ENCODE measurements at regions not wholly inside any gene's neighbourhood (a gene's known extent, or its start where the extent isn't known, plus 50 kb on each side); places are given as distances from the start of the nearest gene placed in this dataset.

- Histone ChIP-seq H3K9me2 (replicated peaks; ENCODE audit: insufficient read depth, low read length) (no peaks in the 10 kb centered on the region), H3K27me3 (ENCODE audit: low read length) (no peaks in the 10 kb centered on the region), H3K9me3 (ENCODE audit: insufficient read depth, low read length) (0 out of 2 replicates have a peak, but pooled peaks cover 12% of the 10 kb centered on the region), H2AFZ (ENCODE audit: low read depth, low read length, severe bottlenecking) (no peak overlapping the region), H3K79me2 (ENCODE audit: insufficient read depth, low read length) (no peaks in the 10 kb centered on the region), H3K36me3 (ENCODE audit: low read length) (peaks cover 3% of the 10 kb centered on the region; the same call in 1 of the 2 replicates), H3K4me2 (ENCODE audit: low read depth, low read length, poor library complexity, severe bottlenecking) (no peak overlapping the region), H3F3A (ENCODE audit: insufficient read depth) (no peaks in the 10 kb centered on the region), H3K4me3 (ENCODE audit: insufficient read depth, low read length, poor library complexity, severe bottlenecking) (no peak overlapping the region), H4K20me1 (ENCODE audit: low read depth, low read length) (no peaks in the 10 kb centered on the region), H3K9ac (ENCODE audit: low read length) (no peak overlapping the region), H3K27ac (ENCODE audit: low read depth, low read length) (no peak overlapping the region)
- no peak for TF ChIP-seq CTCF (IDR thresholded peaks at IDR 0.05; ENCODE audit: insufficient read depth, low read length, poor library complexity, severe bottlenecking)
Observed at GRCh38 chr13:64311112-64311511, 2895.5 kb upstream of the PCDH20 start.

DNA sequence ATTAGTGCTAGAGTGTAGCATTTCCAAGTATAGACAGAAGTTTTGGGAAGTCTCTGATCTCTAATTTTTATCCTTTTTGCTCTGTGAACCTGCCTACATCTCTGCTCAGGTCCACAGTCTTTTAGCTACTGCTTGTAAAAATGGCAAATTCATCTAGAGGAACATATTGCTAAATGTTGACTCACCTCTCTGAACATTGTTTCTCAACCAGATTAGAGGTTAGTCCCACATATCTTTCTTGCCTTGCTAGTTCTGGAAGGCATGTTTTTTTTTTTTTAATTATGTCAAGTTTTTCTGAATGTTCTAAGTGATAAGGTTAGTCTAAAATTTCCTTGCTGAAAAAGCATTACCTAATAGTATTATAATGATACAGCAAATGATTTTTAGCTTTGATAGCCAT, 2889.6 kb upstream of the PCDH20 start:
- H3F3A ChIP-seq (ENCODE audit: insufficient read depth) = no peaks in the 10 kb centered on the region
- H2AFZ ChIP-seq (ENCODE audit: low read depth, low read length, severe bottlenecking) = no peak overlapping the region
- no peak overlapping the region for H3K4me3 ChIP-seq (ENCODE audit: insufficient read depth, low read length, poor library complexity, severe bottlenecking)
- 0 out of 2 replicates have a peak, but pooled peaks cover 6% of the 10 kb centered on the region for H3K9me3 ChIP-seq (ENCODE audit: insufficient read depth, low read length)
- TF ChIP-seq CTCF (IDR thresholded peaks at IDR 0.05; ENCODE audit: insufficient read depth, low read length, poor library complexity, severe bottlenecking) = no peak
- H3K4me2 ChIP-seq (ENCODE audit: low read depth, low read length, poor library complexity, severe bottlenecking) = no peak overlapping the region
- H4K20me1 ChIP-seq (ENCODE audit: low read depth, low read length) = no peaks in the 10 kb centered on the region
- H3K79me2 ChIP-seq (ENCODE audit: insufficient read depth, low read length) = no peaks in the 10 kb centered on the region
- no peak overlapping the region for H3K9ac ChIP-seq (ENCODE audit: low read length)
- H3K27ac ChIP-seq (ENCODE audit: low read depth, low read length) = no peak overlapping the region
- no peaks in the 10 kb centered on the region for H3K36me3 ChIP-seq (ENCODE audit: low read length)
- no peaks in the 10 kb centered on the region for H3K9me2 ChIP-seq (replicated peaks; ENCODE audit: insufficient read depth, low read length)
- no peaks in the 10 kb centered on the region for H3K27me3 ChIP-seq (ENCODE audit: low read length)

- no peak overlapping the region for H2AFZ ChIP-seq (ENCODE audit: low read depth, low read length, severe bottlenecking)
- no peaks in the 10 kb centered on the region for H3K9me2 ChIP-seq (replicated peaks; ENCODE audit: insufficient read depth, low read length)
- no peak for TF ChIP-seq CTCF (IDR thresholded peaks at IDR 0.05; ENCODE audit: insufficient read depth, low read length, poor library complexity, severe bottlenecking)
Observed at GRCh38 chr13:64300239-64300638, 2884.6 kb upstream of the PCDH20 start.

DNA sequence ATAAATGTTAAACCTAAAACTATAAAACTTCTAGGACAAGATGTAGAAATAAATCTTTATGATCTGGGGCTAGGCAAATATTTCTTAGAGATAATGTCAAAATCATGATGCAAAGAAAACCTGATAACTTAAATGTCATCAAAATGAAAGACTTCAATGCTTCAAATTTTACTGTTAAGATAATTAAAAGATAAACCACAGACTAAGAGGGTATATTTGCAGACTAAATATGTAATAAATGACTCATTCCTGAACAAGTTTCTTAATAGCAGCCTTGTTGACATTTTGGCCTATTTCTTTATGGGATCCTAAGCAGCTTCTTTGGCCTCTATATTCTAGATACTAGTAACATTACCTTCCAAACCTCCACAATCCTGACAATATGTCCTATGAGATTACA, 2878.3 kb upstream of the PCDH20 start:
- no peaks in the 10 kb centered on the region for H3K27me3 ChIP-seq (ENCODE audit: low read length)
- H4K20me1 ChIP-seq (ENCODE audit: low read depth, low read length) = no peaks in the 10 kb centered on the region
- H3K9me2 ChIP-seq (replicated peaks; ENCODE audit: insufficient read depth, low read length) = no peaks in the 10 kb centered on the region
- H3K9me3 ChIP-seq (ENCODE audit: insufficient read depth, low read length) = no peaks in the 10 kb centered on the region
- no peak overlapping the region for H3K4me3 ChIP-seq (ENCODE audit: insufficient read depth, low read length, poor library complexity, severe bottlenecking)
- no peaks in the 10 kb centered on the region for H3K36me3 ChIP-seq (ENCODE audit: low read length)
- no peaks in the 10 kb centered on the region for H3F3A ChIP-seq (ENCODE audit: insufficient read depth)
- no peak overlapping the region for H3K4me2 ChIP-seq (ENCODE audit: low read depth, low read length, poor library complexity, severe bottlenecking)
- TF ChIP-seq EZH2phosphoT487 (conservative IDR thresholded peaks at IDR 0.05; ENCODE audit: low read length) = no peak
- no peak for TF ChIP-seq CTCF (IDR thresholded peaks at IDR 0.05; ENCODE audit: insufficient read depth, low read length, poor library complexity, severe bottlenecking)
- no peaks in the 10 kb centered on the region for H3K79me2 ChIP-seq (ENCODE audit: insufficient read depth, low read length)
- no peak overlapping the region for H3K9ac ChIP-seq (ENCODE audit: low read length)
- no peak overlapping the region for H2AFZ ChIP-seq (ENCODE audit: low read depth, low read length, severe bottlenecking)
- no peak overlapping the region for H3K27ac ChIP-seq (ENCODE audit: low read depth, low read length)

More at GRCh38 chr13:64300239-64300638, 2884.6 kb upstream of the PCDH20 start:
- Histone ChIP-seq H3K9ac (ENCODE audit: low read length) (no peak overlapping the region), H3F3A (ENCODE audit: insufficient read depth) (no peaks in the 10 kb centered on the region), H4K20me1 (ENCODE audit: low read depth, low read length) (no peaks in the 10 kb centered on the region), H3K36me3 (ENCODE audit: low read length) (no peaks in the 10 kb centered on the region), H3K9me3 (ENCODE audit: insufficient read depth, low read length) (no peaks in the 10 kb centered on the region), H3K27me3 (ENCODE audit: low read length) (no peaks in the 10 kb centered on the region), H3K4me3 (ENCODE audit: insufficient read depth, low read length, poor library complexity, severe bottlenecking) (no peak overlapping the region), H3K27ac (ENCODE audit: low read depth, low read length) (no peak overlapping the region), H3K4me2 (ENCODE audit: low read depth, low read length, poor library complexity, severe bottlenecking) (no peak overlapping the region), H3K79me2 (ENCODE audit: insufficient read depth, low read length) (no peaks in the 10 kb centered on the region)

Measured in SU-DHL-6 (cell line).